ENCODE measurements at regions not wholly inside any gene's neighbourhood (a gene's known extent, or its start where the extent isn't known, plus 50 kb on each side); places are given as distances from the start of the nearest gene placed in this dataset.

- H3K4me3 Mint-ChIP-seq = no peak overlapping the region
- H3K4me1 Mint-ChIP-seq = peaks cover 30% of the 10 kb centered on the region
- DNase-seq (ENCODE audit: low read depth, low spot score) = no peak
These were observed 66.1 kb upstream of the SMOX start for GRCh38 chr20:4082406-4083097.

GRCh38 chr20:4081421-4081820 lies 66.1 kb upstream of the RNF24 start:
- no peak for DNase-seq (ENCODE audit: low read depth, low spot score)
- no peaks in the 10 kb centered on the region for H3K36me3 Mint-ChIP-seq (ENCODE audit: low read depth)
- TF ChIP-seq CTCF (conservative IDR thresholded peaks at IDR 0.05) = no peak
- H3K4me1 Mint-ChIP-seq = peaks cover 36% of the 10 kb centered on the region
- no peak overlapping the region for H3K4me3 Mint-ChIP-seq
- no peak overlapping the region for H3K27ac Mint-ChIP-seq (ENCODE audit: unreplicated experiment)
- no peaks in the 10 kb centered on the region for H3K27me3 Mint-ChIP-seq (ENCODE audit: low read depth)
- no peaks in the 10 kb centered on the region for H3K9me3 Mint-ChIP-seq

More at GRCh38 chr20:4082406-4083097, 66.1 kb upstream of the SMOX start:
- no peaks in the 10 kb centered on the region for H3K27me3 Mint-ChIP-seq (ENCODE audit: low read depth)
- no peaks in the 10 kb centered on the region for H3K9me3 Mint-ChIP-seq
- no peaks in the 10 kb centered on the region for H3K36me3 Mint-ChIP-seq (ENCODE audit: low read depth)
- no peak for TF ChIP-seq CTCF (conservative IDR thresholded peaks at IDR 0.05)
- peak overlapping the region; percentile 9 for H3K27ac Mint-ChIP-seq (ENCODE audit: unreplicated experiment)

GRCh38 chr20:4076671-4077070 lies 61.3 kb upstream of the RNF24 start:
- H3K27ac Mint-ChIP-seq (ENCODE audit: unreplicated experiment) = no peak overlapping the region
- H3K27me3 Mint-ChIP-seq (ENCODE audit: low read depth) = no peaks in the 10 kb centered on the region
- DNase-seq (ENCODE audit: low read depth, low spot score) = no peak

GRCh38 chr20:4076033-4076432 lies 60.7 kb upstream of the RNF24 start:
- peaks cover 17% of the 10 kb centered on the region for H3K4me1 Mint-ChIP-seq
- no peaks in the 10 kb centered on the region for H3K27me3 Mint-ChIP-seq (ENCODE audit: low read depth)
- no peaks in the 10 kb centered on the region for H3K9me3 Mint-ChIP-seq
- no peak for DNase-seq (ENCODE audit: low read depth, low spot score)
- TF ChIP-seq CTCF (conservative IDR thresholded peaks at IDR 0.05) = no peak
- no peak overlapping the region for H3K27ac Mint-ChIP-seq (ENCODE audit: unreplicated experiment)
- no peaks in the 10 kb centered on the region for H3K36me3 Mint-ChIP-seq (ENCODE audit: low read depth)
- no peak overlapping the region for H3K4me3 Mint-ChIP-seq

More at GRCh38 chr20:4076671-4077070, 61.3 kb upstream of the RNF24 start:
- Mint-ChIP-seq H3K9me3 (no peaks in the 10 kb centered on the region), H3K36me3 (ENCODE audit: low read depth) (no peaks in the 10 kb centered on the region), H3K4me1 (peaks cover 11% of the 10 kb centered on the region), H3K4me3 (no peak overlapping the region)
- no peak for TF ChIP-seq CTCF (conservative IDR thresholded peaks at IDR 0.05)

GRCh38 chr20:4074877-4075455 lies 59.6 kb upstream of the RNF24 start:
- no peak for TF ChIP-seq CTCF (conservative IDR thresholded peaks at IDR 0.05)
- H3K9me3 Mint-ChIP-seq = no peaks in the 10 kb centered on the region
- H3K27me3 Mint-ChIP-seq (ENCODE audit: low read depth) = no peaks in the 10 kb centered on the region
- H3K27ac Mint-ChIP-seq (ENCODE audit: unreplicated experiment) = no peak overlapping the region
- no peak for DNase-seq (ENCODE audit: low read depth, low spot score)
- no peak overlapping the region for H3K4me3 Mint-ChIP-seq
- H3K4me1 Mint-ChIP-seq = peaks cover 22% of the 10 kb centered on the region
- no peaks in the 10 kb centered on the region for H3K36me3 Mint-ChIP-seq (ENCODE audit: low read depth)
